GM12872 (cell line): ENCODE measurements at regions not wholly inside any gene's neighbourhood (a gene's known extent, or its start where the extent isn't known, plus 50 kb on each side); places are given as distances from the start of the nearest gene placed in this dataset.

ENCODE experiments used
- TF ChIP-seq, protein P1 (sequence below): IDR thresholded peaks from 3 replicates; pipeline ENCODE4 v1.5.1; 2011; ENCODE audit warnings: low read depth, mild to moderate bottlenecking, low read length, moderate library complexity; ENCODE audit not compliant: insufficient read depth

- TF ChIP-seq, protein P1, sequence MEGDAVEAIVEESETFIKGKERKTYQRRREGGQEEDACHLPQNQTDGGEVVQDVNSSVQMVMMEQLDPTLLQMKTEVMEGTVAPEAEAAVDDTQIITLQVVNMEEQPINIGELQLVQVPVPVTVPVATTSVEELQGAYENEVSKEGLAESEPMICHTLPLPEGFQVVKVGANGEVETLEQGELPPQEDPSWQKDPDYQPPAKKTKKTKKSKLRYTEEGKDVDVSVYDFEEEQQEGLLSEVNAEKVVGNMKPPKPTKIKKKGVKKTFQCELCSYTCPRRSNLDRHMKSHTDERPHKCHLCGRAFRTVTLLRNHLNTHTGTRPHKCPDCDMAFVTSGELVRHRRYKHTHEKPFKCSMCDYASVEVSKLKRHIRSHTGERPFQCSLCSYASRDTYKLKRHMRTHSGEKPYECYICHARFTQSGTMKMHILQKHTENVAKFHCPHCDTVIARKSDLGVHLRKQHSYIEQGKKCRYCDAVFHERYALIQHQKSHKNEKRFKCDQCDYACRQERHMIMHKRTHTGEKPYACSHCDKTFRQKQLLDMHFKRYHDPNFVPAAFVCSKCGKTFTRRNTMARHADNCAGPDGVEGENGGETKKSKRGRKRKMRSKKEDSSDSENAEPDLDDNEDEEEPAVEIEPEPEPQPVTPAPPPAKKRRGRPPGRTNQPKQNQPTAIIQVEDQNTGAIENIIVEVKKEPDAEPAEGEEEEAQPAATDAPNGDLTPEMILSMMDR = no peak
Measured at GRCh38 chr5:161235569-161235968, 311.0 kb downstream of the GABRB2 start.

DNA sequence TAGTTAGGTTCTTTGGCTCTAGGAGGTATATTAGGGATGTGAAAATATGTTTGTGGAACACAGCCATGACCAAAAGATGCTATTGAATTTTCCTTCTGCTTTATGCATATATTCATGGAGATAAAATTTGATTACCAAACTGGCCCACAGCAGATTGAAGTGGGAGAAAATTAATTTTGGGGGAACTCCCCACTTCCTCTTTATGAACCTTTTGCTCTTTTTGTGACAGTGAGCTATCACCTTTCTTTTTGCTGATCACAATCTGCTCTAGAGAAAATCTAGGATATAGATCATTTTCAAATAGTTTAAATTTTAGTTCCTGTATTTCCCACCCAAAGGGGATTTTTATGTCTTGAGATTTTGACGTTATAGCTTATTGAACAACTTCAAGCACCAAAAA is 313.0 kb downstream of the GABRB2 start:
- TF ChIP-seq, protein P1 = no peak

DNA sequence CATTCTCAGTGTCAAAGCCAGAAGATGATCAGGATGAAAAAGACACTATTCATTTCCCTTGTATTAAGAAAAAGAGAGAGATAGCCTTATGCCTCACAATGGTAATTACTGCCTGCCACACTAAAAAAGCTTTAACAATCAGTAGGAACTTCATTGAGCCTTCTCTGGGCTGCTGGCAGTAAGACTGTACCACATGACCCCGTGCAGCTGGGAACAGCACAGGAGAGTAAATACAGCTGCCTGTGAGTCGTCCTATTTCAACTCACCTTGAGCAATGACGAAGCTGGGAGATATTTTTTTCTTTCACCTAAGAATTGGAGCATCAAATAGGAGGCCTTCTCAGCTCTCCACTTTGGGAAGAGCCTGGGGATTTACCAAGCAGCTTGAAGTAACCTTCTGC is 316.3 kb downstream of the GABRB2 start:
- TF ChIP-seq, protein P1 = no peak

DNA sequence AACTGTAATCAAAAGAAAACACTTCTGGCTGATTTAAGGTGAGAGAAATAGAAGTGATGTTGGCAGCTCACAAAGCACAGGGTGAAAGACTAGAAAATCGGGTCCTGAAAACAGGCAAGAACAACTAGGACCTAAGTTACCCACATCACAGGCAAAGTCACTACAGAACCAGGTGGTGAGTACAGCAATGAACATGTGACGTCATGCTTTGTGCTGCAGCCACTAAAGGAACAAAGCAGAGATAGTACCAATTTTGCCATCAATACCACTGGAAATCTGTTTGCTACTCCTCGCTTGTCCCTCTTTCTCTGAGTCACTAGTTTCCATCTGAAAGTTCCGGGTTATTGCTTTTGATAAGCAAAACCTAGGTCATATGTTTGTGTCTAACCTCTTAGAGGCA is 326.7 kb downstream of the GABRB2 start:
- TF ChIP-seq, protein P1 = no peak

DNA sequence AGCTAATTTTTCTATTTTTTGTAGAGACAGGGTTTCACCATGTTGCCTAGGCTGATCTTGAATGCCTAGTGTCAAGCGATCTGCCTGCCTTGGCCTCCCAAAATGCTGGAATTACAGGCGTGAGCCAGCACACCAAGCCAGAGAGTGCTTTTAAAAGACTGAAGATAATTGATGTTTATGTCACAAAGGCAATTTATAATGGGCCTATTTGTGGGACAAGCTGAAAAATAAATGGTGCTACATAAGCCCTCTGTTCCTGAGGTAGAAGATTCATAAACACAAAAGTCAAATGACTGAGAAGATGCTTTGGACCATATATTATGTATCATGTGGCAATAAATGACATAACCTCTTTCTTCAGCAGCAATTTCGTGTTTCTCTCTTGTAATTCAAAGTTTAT is 329.6 kb downstream of the GABRB2 start:
- TF ChIP-seq, protein P1 = no peak

DNA sequence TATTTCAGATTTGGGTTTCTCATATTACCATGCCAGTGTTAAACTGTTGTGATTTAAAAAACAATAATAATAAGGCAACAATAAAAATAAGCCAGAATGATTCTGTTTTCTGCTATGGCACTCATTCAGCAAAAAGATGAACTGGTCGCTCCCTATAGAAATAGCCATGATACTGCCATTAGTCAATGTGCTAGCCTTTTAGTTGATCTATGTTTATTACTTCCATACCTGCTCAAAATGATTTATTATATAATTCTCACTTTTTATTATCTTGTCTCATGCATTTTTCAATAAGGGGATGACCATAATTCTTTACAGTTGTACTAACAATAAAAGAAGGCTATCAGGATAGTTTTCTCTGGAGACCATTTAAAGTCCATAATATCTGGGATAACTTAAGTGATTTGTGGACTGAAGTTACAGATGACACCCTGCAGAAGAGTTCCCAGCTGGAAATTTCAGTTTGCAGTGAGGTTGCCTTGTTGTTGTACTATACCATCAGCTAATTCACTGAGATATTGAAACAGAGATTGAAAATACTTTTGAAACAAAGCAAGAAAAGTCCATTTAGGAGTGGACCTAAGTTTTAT is 334.3 kb downstream of the GABRB2 start:
- TF ChIP-seq, protein P1 = no peak

DNA sequence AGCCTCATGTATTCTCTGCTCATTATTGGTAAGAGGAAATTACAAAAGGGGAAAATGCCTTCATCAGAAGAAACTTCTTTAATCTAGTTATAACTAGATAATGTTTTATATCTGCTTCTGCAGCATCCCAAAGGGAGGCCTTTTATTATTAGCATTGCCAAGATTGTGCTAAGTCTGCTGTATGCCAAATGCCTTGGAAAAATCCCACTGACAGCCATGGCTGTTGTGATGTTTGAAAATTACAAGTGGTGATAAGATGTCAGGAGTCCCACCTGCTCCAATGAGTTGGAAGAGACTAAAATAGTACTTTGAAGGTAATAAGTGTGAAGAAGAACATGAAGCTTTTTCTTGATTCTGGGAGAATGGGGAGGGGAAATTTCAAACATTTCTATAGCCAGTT is 345.0 kb downstream of the GABRB2 start:
- TF ChIP-seq, protein P1 = no peak

DNA sequence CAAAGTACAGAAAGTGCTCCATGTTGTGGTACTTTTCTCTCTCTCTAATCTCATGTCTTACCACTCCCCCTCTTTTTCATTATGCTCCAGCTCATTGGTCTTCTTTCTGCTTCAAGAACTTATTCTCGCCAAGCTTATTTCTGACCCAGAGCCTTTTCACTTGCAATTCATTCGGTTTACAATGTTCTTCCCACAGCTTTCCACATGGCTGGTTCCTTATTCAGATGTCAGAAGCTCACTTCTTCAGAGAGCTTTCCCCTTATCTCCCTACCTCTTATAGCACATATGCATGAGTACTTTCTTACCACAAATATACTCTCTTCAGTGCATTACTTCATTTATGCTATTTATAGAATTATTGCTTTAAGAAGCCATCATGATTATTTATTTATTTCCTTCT is 338.8 kb upstream of the ATP10B start:
- TF ChIP-seq, protein P1 = no peak
